Trophoblast cell (in vitro differentiated cells and primary cell): ENCODE measurements at regions not wholly inside any gene's neighbourhood (a gene's known extent, or its start where the extent isn't known, plus 50 kb on each side); places are given as distances from the start of the nearest gene placed in this dataset.

Experiments
- DNase-seq, 2 donors: peaks; one replicate each; pipeline ENCODE4 v3.0.0-alpha.2; 2016
- H2AFZ ChIP-seq: 2 replicates; pipeline ENCODE4 v1.6.1; 2013; ENCODE audit warnings: low read length, moderate library complexity, mild to moderate bottlenecking; ENCODE audit not compliant: insufficient read depth, poor library complexity
- H2AK5ac ChIP-seq: 2 replicates; pipeline ENCODE4 v1.6.1; 2013; ENCODE audit warnings: mild to moderate bottlenecking, low read length
- H2BK120ac ChIP-seq: 2 replicates; pipeline ENCODE4 v1.6.1; 2013; ENCODE audit warnings: low read length, mild to moderate bottlenecking, moderate library complexity; ENCODE audit not compliant: insufficient read depth, poor library complexity
- H2BK12ac ChIP-seq: 2 replicates; pipeline ENCODE4 v1.6.1; 2013; ENCODE audit warnings: mild to moderate bottlenecking, low read length, moderate library complexity
- H2BK5ac ChIP-seq: 2 replicates; pipeline ENCODE4 v1.6.1; 2013; ENCODE audit warnings: low read length, low read depth, moderate library complexity, mild to moderate bottlenecking; ENCODE audit not compliant: poor library complexity
- H3K14ac ChIP-seq: 2 replicates; pipeline ENCODE4 v1.6.1; 2013; ENCODE audit warnings: mild to moderate bottlenecking, low read length
- H3K18ac ChIP-seq: 2 replicates; pipeline ENCODE4 v1.6.1; 2013; ENCODE audit warnings: mild to moderate bottlenecking, low read length
- H3K23ac ChIP-seq: 2 replicates; pipeline ENCODE4 v1.6.1; 2013; ENCODE audit warnings: low read length
- H3K27ac ChIP-seq: 2 replicates; pipeline ENCODE4 v1.5.1; 2013; ENCODE audit warnings: low read depth, mild to moderate bottlenecking, inconsistent platforms, low read length, moderate library complexity
- H3K27me3 ChIP-seq: 2 replicates; pipeline ENCODE4 v1.6.1; 2013; ENCODE audit warnings: inconsistent platforms, mild to moderate bottlenecking, low read length, moderate library complexity; ENCODE audit not compliant: insufficient read depth
- H3K36me3 ChIP-seq, 2 experiments: 1 replicate in 1 of 2; 2 replicates in 1 of 2; pipeline ENCODE4 v1.6.1; 2013; ENCODE audit warnings: low read length in 2 of 2, mild to moderate bottlenecking in 2 of 2, moderate library complexity in 1 of 2; ENCODE audit not compliant: insufficient read depth in 2 of 2, control insufficient read depth in 1 of 2
- H3K4ac ChIP-seq: 2 replicates; pipeline ENCODE4 v1.6.1; 2013; ENCODE audit warnings: low read depth, mild to moderate bottlenecking, low read length, moderate library complexity
- H3K4me1 ChIP-seq, 2 experiments: 1 replicate in 1 of 2; 2 replicates in 1 of 2; pipeline ENCODE4 v1.6.1; 2013; ENCODE audit warnings: low read length in 2 of 2, mild to moderate bottlenecking in 2 of 2, moderate library complexity in 1 of 2; ENCODE audit not compliant: insufficient read depth in 2 of 2, control insufficient read depth in 1 of 2
- H3K4me2 ChIP-seq: 2 replicates; pipeline ENCODE4 v1.6.1; 2013; ENCODE audit warnings: inconsistent platforms, mild to moderate bottlenecking, low read length, moderate library complexity
- H3K4me3 ChIP-seq: 2 replicates; pipeline ENCODE4 v1.5.1; 2013; ENCODE audit warnings: mild to moderate bottlenecking, low read depth, low read length, inconsistent platforms
- H3K79me1 ChIP-seq: one replicate; pipeline ENCODE4 v1.6.1; 2013; ENCODE audit warnings: low read length
- H3K79me2 ChIP-seq: 2 replicates; pipeline ENCODE4 v1.6.1; 2013; ENCODE audit warnings: low read length, mild to moderate bottlenecking; ENCODE audit not compliant: control insufficient read depth, insufficient read depth, poor library complexity
- H3K9ac ChIP-seq: 2 replicates; pipeline ENCODE4 v1.6.1; 2013; ENCODE audit warnings: mild to moderate bottlenecking, low read length
- H3K9me3 ChIP-seq: 2 replicates; pipeline ENCODE4 v1.6.1; 2013; ENCODE audit warnings: low read depth, mild to moderate bottlenecking, control low read depth, inconsistent platforms, low read length; ENCODE audit not compliant: insufficient read depth
- H4K12ac ChIP-seq: 2 replicates; pipeline ENCODE4 v1.6.1; 2013; ENCODE audit warnings: low read depth, mild to moderate bottlenecking, low read length, moderate library complexity
- H4K8ac ChIP-seq: 2 replicates; pipeline ENCODE4 v1.6.1; 2013; ENCODE audit warnings: low read depth, mild to moderate bottlenecking, low read length, moderate library complexity
- H4K91ac ChIP-seq: one replicate; pipeline ENCODE4 v1.6.1; 2013; ENCODE audit warnings: low read depth, mild to moderate bottlenecking, low read length, moderate library complexity
- WGBS: extraction: QIAGEN DNeasy Blood & Tissue Kit; methylation state at CpG from one replicate; pipeline ENCODE4 v1.1.7; 2013; ENCODE audit warnings: missing lambda C conversion rate; ENCODE audit not compliant: insufficient read length, insufficient coverage; ENCODE audit errors: extremely low coverage; 5-methylcytosine and 5-hydroxymethylcytosine counted together

- no peak overlapping the region for H4K12ac ChIP-seq
- WGBS, result no CpG with 5 or more reads among the region's 4 CpGs
- no peak overlapping the region for H4K8ac ChIP-seq
- H2BK120ac ChIP-seq, result no peak overlapping the region
- H3K18ac ChIP-seq, result no peak overlapping the region
- H3K23ac ChIP-seq, result no peak overlapping the region
- no peaks in the 10 kb centered on the region for H3K79me1 ChIP-seq
- no peak overlapping the region for H4K91ac ChIP-seq
- H2BK5ac ChIP-seq, result no peak overlapping the region
- no peaks in the 10 kb centered on the region for H3K79me2 ChIP-seq
- no peak overlapping the region for H3K14ac ChIP-seq
- no peaks in the 10 kb centered on the region for H3K9me3 ChIP-seq
- no peak overlapping the region for H3K9ac ChIP-seq
- no peak overlapping the region for H2AK5ac ChIP-seq
- peaks cover 0 to 2% of the 10 kb centered on the region in 2 experiments for H3K4me1 ChIP-seq
- no peak overlapping the region for H3K27ac ChIP-seq
- H2BK12ac ChIP-seq, result no peak overlapping the region
- no peaks in the 10 kb centered on the region for H3K27me3 ChIP-seq
- no peaks in the 10 kb centered on the region for H3K36me3 ChIP-seq
- H3K4ac ChIP-seq, result no peak overlapping the region
- no peak overlapping the region for H3K4me3 ChIP-seq
- DNase-seq, result no peak
- H3K4me2 ChIP-seq, result no peak overlapping the region
- H2AFZ ChIP-seq, result no peak overlapping the region
Observed at GRCh38 chr12:92038476-92038875, 107.2 kb downstream of the BTG1 start.

GRCh38 chr12:92036771-92037453 lies 108.7 kb downstream of the BTG1 start:
- H3K27ac ChIP-seq, result no peak overlapping the region
- WGBS, result no CpG with 5 or more reads among the region's 6 CpGs
- H2AFZ ChIP-seq, result no peak overlapping the region
- H3K4ac ChIP-seq, result no peak overlapping the region
- H3K4me1 ChIP-seq, result peaks cover 0 to 2% of the 10 kb centered on the region in 2 experiments
- no peak overlapping the region for H3K23ac ChIP-seq
- H2BK120ac ChIP-seq, result no peak overlapping the region
- H3K79me1 ChIP-seq, result no peaks in the 10 kb centered on the region
- H3K9ac ChIP-seq, result no peak overlapping the region
- H2BK5ac ChIP-seq, result no peak overlapping the region
- DNase-seq, result no peak
- H4K12ac ChIP-seq, result no peak overlapping the region
- H4K8ac ChIP-seq, result no peak overlapping the region
- no peak overlapping the region for H2AK5ac ChIP-seq
- no peaks in the 10 kb centered on the region for H3K9me3 ChIP-seq
- H3K4me3 ChIP-seq, result no peak overlapping the region
- no peak overlapping the region for H2BK12ac ChIP-seq
- H3K79me2 ChIP-seq, result no peaks in the 10 kb centered on the region
- no peak overlapping the region for H3K14ac ChIP-seq
- no peak overlapping the region for H4K91ac ChIP-seq
- no peak overlapping the region for H3K4me2 ChIP-seq
- H3K18ac ChIP-seq, result no peak overlapping the region
- H3K36me3 ChIP-seq, result no peaks in the 10 kb centered on the region
- no peaks in the 10 kb centered on the region for H3K27me3 ChIP-seq

- no CpG with 5 or more reads among the region's 7 CpGs for WGBS
- no peak overlapping the region for H3K4me3 ChIP-seq
- no peak overlapping the region for H3K9ac ChIP-seq
- DNase-seq, result no peak
- no peak overlapping the region for H4K91ac ChIP-seq
- no peak overlapping the region for H2AK5ac ChIP-seq
- no peaks in the 10 kb centered on the region for H3K79me2 ChIP-seq
- H3K4ac ChIP-seq, result no peak overlapping the region
- H2BK120ac ChIP-seq, result no peak overlapping the region
- H3K79me1 ChIP-seq, result no peaks in the 10 kb centered on the region
- no peak overlapping the region for H3K18ac ChIP-seq
- H3K4me2 ChIP-seq, result no peak overlapping the region
- H4K12ac ChIP-seq, result no peak overlapping the region
- H3K27me3 ChIP-seq, result no peaks in the 10 kb centered on the region
- H3K9me3 ChIP-seq, result no peaks in the 10 kb centered on the region
- H2BK5ac ChIP-seq, result no peak overlapping the region
- H2BK12ac ChIP-seq, result no peak overlapping the region
- H3K14ac ChIP-seq, result no peak overlapping the region
- H3K36me3 ChIP-seq, result no peaks in the 10 kb centered on the region
- no peak overlapping the region for H2AFZ ChIP-seq
- H4K8ac ChIP-seq, result no peak overlapping the region
- H3K23ac ChIP-seq, result no peak overlapping the region
- H3K4me1 ChIP-seq, result peaks cover 0 to 2% of the 10 kb centered on the region in 2 experiments
- no peak overlapping the region for H3K27ac ChIP-seq
Observed at GRCh38 chr12:92036061-92036620, 109.5 kb downstream of the BTG1 start.

GRCh38 chr12:92035477-92035876 lies 110.2 kb downstream of the BTG1 start:
- Histone ChIP-seq H3K79me2 (no peaks in the 10 kb centered on the region), H3K4me3 (no peak overlapping the region), H4K91ac (no peak overlapping the region), H4K12ac (no peak overlapping the region), H3K36me3 (no peaks in the 10 kb centered on the region), H3K18ac (no peak overlapping the region), H3K27ac (no peak overlapping the region), H3K4me1 (peaks cover 0 to 2% of the 10 kb centered on the region in 2 experiments), H3K79me1 (no peaks in the 10 kb centered on the region), H3K4me2 (no peak overlapping the region), H2BK12ac (no peak overlapping the region), H3K27me3 (no peaks in the 10 kb centered on the region), H2BK5ac (no peak overlapping the region), H3K23ac (no peak overlapping the region), H3K14ac (no peak overlapping the region), H3K4ac (no peak overlapping the region), H3K9ac (no peak overlapping the region), H4K8ac (no peak overlapping the region), H2AK5ac (no peak overlapping the region), H2AFZ (no peak overlapping the region), H3K9me3 (no peaks in the 10 kb centered on the region), H2BK120ac (no peak overlapping the region)
- no peak for DNase-seq
- no CpG with 5 or more reads among the region's 1 CpG for WGBS
